HepG2 (cell line): ENCODE measurements at regions not wholly inside any gene's neighbourhood (a gene's known extent, or its start where the extent isn't known, plus 50 kb on each side); places are given as distances from the start of the nearest gene placed in this dataset.

ENCODE experiments used
- ATAC-seq: fragments of 200-7000 bp; cut with Tn5 transposase; 3 replicates; pipeline ENCODE4 v1.9.1; 2020; ENCODE audit warnings: mild to moderate bottlenecking, moderate library complexity
- BruUV-seq: library from RNA; stranded (reverse); fragments of 400-500 nt; replicated peaks from 2 replicates; lab custom pipeline; 2021; lab: Mats Ljungman, UMichigan
- CTCF ChIA-PET: fragments of 300-600 bp; formaldehyde crosslinking; extraction: SDS; loops from one replicate; lab custom pipeline; 2021; ENCODE audit warnings: low total read pairs, inconsistent platforms, low intra/inter-chr PET ratio; lab: Yijun Ruan, JAX
- POLR2A ChIA-PET: fragments of 350-600 bp; sonication (Branson Sonifier 250); formaldehyde crosslinking; loops from one replicate; lab custom pipeline; 2020; ENCODE audit warnings: antibody characterized with exemption, inconsistent platforms; lab: Yijun Ruan, JAX
- DNase-seq: peaks from one replicate; pipeline ENCODE4 v3.0.0-alpha.2; 2015; ENCODE audit warnings: low spot score
- FAIRE-seq: peaks from 3 replicates; lab custom pipeline; 2011; peaks lifted over from hg19 to GRCh38; lab: Jason Lieb, UNC
- H2AFZ ChIP-seq: one replicate; pipeline ENCODE4 v1.6.1; 2011; ENCODE audit warnings: low read length, inconsistent platforms
- H3K27ac ChIP-seq: fragments of 300-600 bp; 3 replicates; pipeline ENCODE4 v1.8.0; 2011; ENCODE audit warnings: mixed run types, mild to moderate bottlenecking, mixed read lengths, low read length, inconsistent platforms; ENCODE audit not compliant: insufficient read depth; ENCODE audit errors: extremely low read length
- H3K27me3 ChIP-seq, 2 experiments: fragments of 200-600 bp in 1 of 2; 2 replicates in 1 of 2; 3 replicates in 1 of 2; pipeline versions ENCODE4 v1.6.0 to v1.8.0; 2011; ENCODE audit warnings: low read length in 2 of 2, mild to moderate bottlenecking in 2 of 2, moderate library complexity in 2 of 2, inconsistent platforms in 1 of 2; ENCODE audit not compliant: insufficient read depth in 2 of 2, control insufficient read depth in 1 of 2
- H3K36me3 ChIP-seq, 2 experiments: fragments of 200-600 bp in 1 of 2; replicated peaks in 1 of 2; 2 replicates in 1 of 2; 3 replicates in 1 of 2; pipeline versions ENCODE4 v1.5.1 to v1.8.0; 2011; ENCODE audit warnings: low read length in 2 of 2, inconsistent platforms in 1 of 2; ENCODE audit not compliant: insufficient read depth in 2 of 2, control insufficient read depth in 1 of 2
- H3K4me1 ChIP-seq: 2 replicates; pipeline ENCODE4 v1.5.1; 2012; ENCODE audit warnings: low read length, inconsistent platforms; ENCODE audit not compliant: insufficient read depth
- H3K4me2 ChIP-seq: 2 replicates; pipeline ENCODE4 v1.6.0; 2011; ENCODE audit warnings: low read depth, low read length, inconsistent platforms
- H3K4me3 ChIP-seq, 3 experiments: fragments of 200-600 bp in 1 of 3; sonication (generic), shearing (Covaris generic) in 1 of 3; replicated peaks in 1 of 3; 2 replicates each; pipeline ENCODE4 v1.5.1; 2011 to 2016; ENCODE audit warnings: low read length in 3 of 3, inconsistent platforms in 2 of 3, low read depth in 2 of 3, mild to moderate bottlenecking in 2 of 3, control low read depth in 1 of 3, mixed read lengths in 1 of 3; ENCODE audit not compliant: insufficient read depth in 1 of 3
- H3K79me2 ChIP-seq: one replicate; pipeline ENCODE4 v1.6.1; 2011; ENCODE audit warnings: low read length, inconsistent platforms; ENCODE audit not compliant: insufficient read depth
- H3K9ac ChIP-seq: 2 replicates; pipeline ENCODE4 v1.6.0; 2011; ENCODE audit warnings: mild to moderate bottlenecking, low read depth, low read length, inconsistent platforms; ENCODE audit not compliant: insufficient read depth
- H3K9me3 ChIP-seq: 2 replicates; pipeline ENCODE4 v1.5.1; 2012; ENCODE audit warnings: mild to moderate bottlenecking, low read length
- H4K20me1 ChIP-seq: 2 replicates; pipeline ENCODE4 v1.6.0; 2011; ENCODE audit warnings: inconsistent platforms, mild to moderate bottlenecking, low read length, moderate library complexity; ENCODE audit not compliant: insufficient read depth
- ADNP ChIP-seq: sonication (generic); formaldehyde crosslinking; IDR thresholded peaks from 2 replicates; pipeline ENCODE4 v1.4.0; 2020; ENCODE audit warnings: missing genetic modification reagents
- CCAR2 ChIP-seq: fragments of 200-400 bp; formaldehyde crosslinking; optimal IDR thresholded peaks from 2 replicates; pipeline ENCODE3; 2018; ENCODE audit warnings: low read depth, mild to moderate bottlenecking, low read length, moderate library complexity
- ETS1 ChIP-seq: sonication (generic); formaldehyde crosslinking; IDR thresholded peaks from 2 replicates; pipeline ENCODE4 v1.4.0; 2020; ENCODE audit warnings: missing genetic modification reagents
- HBP1 ChIP-seq: IDR thresholded peaks from 2 replicates; pipeline ENCODE4 v1.6.1; 2016; ENCODE audit warnings: low read depth, control low read depth
- KLF11 ChIP-seq: IDR thresholded peaks from 2 replicates; pipeline ENCODE4 v1.6.1; 2016; ENCODE audit warnings: missing compliant biosample characterization
- KLF12 ChIP-seq: sonication (generic); formaldehyde crosslinking; IDR thresholded peaks from 2 replicates; pipeline ENCODE4 v1.4.0; 2020; ENCODE audit warnings: missing genetic modification reagents, borderline replicate concordance
- MATR3 ChIP-seq: sonication (generic); formaldehyde crosslinking; IDR thresholded peaks from 2 replicates; pipeline ENCODE4 v1.4.0; 2020; ENCODE audit warnings: missing genetic modification reagents
- NR2F1 ChIP-seq, 2 experiments: fragments of 450-650 bp in 1 of 2; formaldehyde crosslinking in 1 of 2; IDR thresholded peaks; 2 replicates each; pipeline versions ENCODE4 v1.5.0 to v1.6.1; 2016 to 2020; ENCODE audit warnings: mild to moderate bottlenecking in 1 of 2, missing compliant biosample characterization in 1 of 2, missing genetic modification reagents in 1 of 2, moderate library complexity in 1 of 2
- SIX1 ChIP-seq: sonication (generic); formaldehyde crosslinking; IDR thresholded peaks from 2 replicates; pipeline ENCODE4 v1.4.0; 2020; ENCODE audit warnings: missing genetic modification reagents, borderline replicate concordance
- SOX5 ChIP-seq: IDR thresholded peaks from 2 replicates; pipeline ENCODE4 v1.6.1; 2016; ENCODE audit warnings: borderline replicate concordance
- SP4 ChIP-seq: sonication (generic); formaldehyde crosslinking; IDR thresholded peaks from 2 replicates; pipeline ENCODE4 v1.8.1; 2023; ENCODE audit warnings: mild to moderate bottlenecking, missing genetic modification reagents
- ZBTB38 ChIP-seq: sonication (generic); formaldehyde crosslinking; IDR thresholded peaks from 2 replicates; pipeline ENCODE4 v1.5.1; 2020; ENCODE audit warnings: mild to moderate bottlenecking, missing genetic modification reagents
- ZMYM3 ChIP-seq: sonication (generic); formaldehyde crosslinking; IDR thresholded peaks from 2 replicates; pipeline ENCODE4 v1.5.1; 2020; ENCODE audit warnings: mild to moderate bottlenecking, missing genetic modification reagents
- ZNF124 ChIP-seq: sonication (generic); formaldehyde crosslinking; IDR thresholded peaks from 2 replicates; pipeline ENCODE4 v1.4.0; 2020; ENCODE audit warnings: missing genetic modification reagents
- ZNF136 ChIP-seq: sonication (generic); formaldehyde crosslinking; IDR thresholded peaks from 2 replicates; pipeline ENCODE4 v1.8.1; 2022; ENCODE audit warnings: low read depth, mild to moderate bottlenecking, moderate library complexity, missing genetic modification reagents
- ZNF362 ChIP-seq: sonication (generic); formaldehyde crosslinking; IDR thresholded peaks from 2 replicates; pipeline ENCODE4 v1.4.0; 2020; ENCODE audit warnings: missing genetic modification reagents, mild to moderate bottlenecking, borderline replicate concordance
- ZNF609 ChIP-seq: sonication (generic); formaldehyde crosslinking; IDR thresholded peaks from 2 replicates; pipeline ENCODE4 v1.4.0; 2020; ENCODE audit warnings: mild to moderate bottlenecking, missing genetic modification reagents, borderline replicate concordance
- WGBS: methylation state at CpG from one replicate; pipeline ENCODE4 v1.1.6; 2017; ENCODE audit warnings: low lambda C conversion rate; 5-methylcytosine and 5-hydroxymethylcytosine counted together
- in situ Hi-C: cut with HindIII; loops from 2 replicates; pipeline ENCODE4 v1.10.0; 2017; ENCODE audit warnings: low pct_unique_long_range_greater_than_20kb; ENCODE audit not compliant: extremely low pct_ligation_motif_present
- intact Hi-C: fragments of 100-400 bp; cut with micrococcal nuclease; formaldehyde crosslinking; loops from one replicate; pipeline ENCODE4 v1.10.0; 2022; ENCODE audit not compliant: unreplicated experiment

GRCh38 chr1:67627336-67627735 is 57.7 kb upstream of the GADD45A start (continued):
- TF ChIP-seq ETS1 (CRISPR knock-in tag) (no peak), ZNF136 (CRISPR knock-in tag) (no peak), ZNF362 (CRISPR knock-in tag) (no peak), CCAR2 (no peak), ZBTB38 (CRISPR knock-in tag) (no peak)

- no peaks in the 10 kb centered on the region for H3K9me3 ChIP-seq
- H3K79me2 ChIP-seq: no peaks in the 10 kb centered on the region
- 0 out of 5 replicates have a peak, but pooled peaks cover 0 to 7% of the 10 kb centered on the region in 2 experiments for H3K27me3 ChIP-seq
- no peak overlapping the region for H3K9ac ChIP-seq
- no peak overlapping the region for H3K4me2 ChIP-seq
- BruUV-seq: no TSS peak
- POLR2A ChIA-PET: no interaction called here
- H3K4me1 ChIP-seq: peaks cover 17% of the 10 kb centered on the region
- no peaks in the 10 kb centered on the region for H4K20me1 ChIP-seq
- ATAC-seq (no peak), FAIRE-seq (no peak), DNase-seq (no peak)
- in situ Hi-C loops (no loop called here), intact Hi-C loops (no loop called here)
- CTCF ChIA-PET: no interaction called here
- H3K4me3 ChIP-seq: no peak overlapping the region
- 4% methylated on average over 5 of the region's 5 CpGs for WGBS
- H3K36me3 ChIP-seq: no peaks in the 10 kb centered on the region
- H3K27ac ChIP-seq: no peak overlapping the region
- H2AFZ ChIP-seq: no peak overlapping the region
- TF ChIP-seq KLF12 (CRISPR knock-in tag) (no peak), ZNF124 (no peak), KLF11 (CRISPR knock-in tag) (no peak), MATR3 (no peak), NR2F1 (CRISPR knock-in tag; IDR thresholded peaks at IDR 0.05) (no peak), SOX5 (CRISPR knock-in tag) (no peak), ZNF609 (CRISPR knock-in tag) (no peak), ADNP (CRISPR knock-in tag) (no peak), SP4 (CRISPR knock-in tag) (no peak), SIX1 (CRISPR knock-in tag) (no peak), HBP1 (no peak), ZMYM3 (CRISPR knock-in tag) (no peak)
These were observed 57.1 kb upstream of the GADD45A start for GRCh38 chr1:67627906-67628305.
